HCT116 (cell line): ENCODE measurements at regions not wholly inside any gene's neighbourhood (a gene's known extent, or its start where the extent isn't known, plus 50 kb on each side); places are given as distances from the start of the nearest gene placed in this dataset.

Source experiments
- CEBPB ChIP-seq: IDR thresholded peaks from 2 replicates; pipeline ENCODE4 v1.6.1; 2012; ENCODE audit warnings: low read depth
- CTCF ChIP-seq, 3 experiments: fragments of 200-600 bp in 1 of 3; sonication (generic) in 1 of 3; IDR thresholded peaks in 2 of 3; conservative IDR thresholded peaks in 1 of 3; 2 replicates each; pipeline ENCODE4 v1.5.1; 2012 to 2017; ENCODE audit warnings: low read depth in 2 of 3, low read length in 2 of 3, antibody characterized with exemption in 1 of 3, borderline replicate concordance in 1 of 3, control low read depth in 1 of 3, mild to moderate bottlenecking in 1 of 3, mixed read lengths in 1 of 3, mixed run types in 1 of 3, moderate library complexity in 1 of 3; ENCODE audit not compliant: insufficient read depth in 1 of 3

- TF ChIP-seq CTCF (IDR thresholded peaks at IDR 0.05 in 2 of 3, conservative IDR thresholded peaks at IDR 0.05 in 1 of 3; ENCODE audit: borderline replicate concordance in 1 of 3, insufficient read depth in 1 of 3, low read depth in 2 of 3, low read length in 2 of 3) (no peak), CEBPB (no peak)
These were observed 183.7 kb downstream of the CD109 start for GRCh38 chr6:73879501-73880293.
